B cell (primary cell): ENCODE measurements at regions not wholly inside any gene's neighbourhood (a gene's known extent, or its start where the extent isn't known, plus 50 kb on each side); places are given as distances from the start of the nearest gene placed in this dataset.

ENCODE experiments used
- ATAC-seq: fragments of 200-7000 bp; cut with Tn5 transposase; one replicate; pipeline ENCODE4 v1.10.0; 2021; ENCODE audit warnings: low read depth, mild to moderate bottlenecking, moderate number of reproducible peaks, moderate library complexity
- CTCF ChIA-PET: fragments of 350-600 bp; sonication (Branson Sonifier 250); formaldehyde crosslinking; loops from one replicate; lab custom pipeline; 2021; ENCODE audit warnings: antibody characterized with exemption, inconsistent platforms; lab: Charles Lee
- POLR2A ChIA-PET: fragments of 350-600 bp; sonication (Branson Sonifier 250); formaldehyde crosslinking; loops from one replicate; lab custom pipeline; 2021; ENCODE audit warnings: antibody characterized with exemption; lab: Charles Lee
- DNase-seq: peaks from one replicate; pipeline ENCODE4 v3.0.0; 2013
- H2AFZ ChIP-seq: 2 replicates; pipeline ENCODE4 v1.6.1; 2012; ENCODE audit warnings: mild to moderate bottlenecking, low read depth, low read length; ENCODE audit not compliant: insufficient read depth, poor library complexity, severe bottlenecking
- H3K27ac ChIP-seq, 2 donors: 1 replicate in 1 of 2; 2 replicates in 1 of 2; pipeline ENCODE4 v1.5.1; 2012 to 2013; ENCODE audit warnings: low read length in 2 of 2, mild to moderate bottlenecking in 2 of 2, moderate library complexity in 1 of 2
- H3K27me3 ChIP-seq, 4 experiments: fragments of 200-600 bp in 1 of 4; sonication (generic) in 1 of 4; replicated peaks in 1 of 4; 1 replicate in 2 of 4; 2 replicates in 2 of 4; pipeline versions ENCODE4 v1.6.1 to v1.7.0; 2013 to 2016; ENCODE audit warnings: low read length in 3 of 4, mild to moderate bottlenecking in 2 of 4, mixed read lengths in 1 of 4, moderate library complexity in 1 of 4; ENCODE audit not compliant: insufficient read depth in 4 of 4, control insufficient read depth in 3 of 4; ENCODE audit errors: control extremely low read depth in 1 of 4
- H3K36me3 ChIP-seq, 2 experiments: replicated peaks in 1 of 2; 1 replicate in 1 of 2; 2 replicates in 1 of 2; pipeline versions ENCODE4 v1.6.1 to v1.7.1; 2013; ENCODE audit warnings: low read length in 1 of 2; ENCODE audit not compliant: insufficient read depth in 2 of 2, control insufficient read depth in 1 of 2; ENCODE audit errors: control extremely low read depth in 1 of 2, extremely low read depth in 1 of 2
- H3K4me1 ChIP-seq, 2 donors: fragments of 200-600 bp in 1 of 2; sonication (generic) in 1 of 2; 1 replicate in 1 of 2; 2 replicates in 1 of 2; pipeline versions ENCODE4 v1.5.1 to v1.6.1; 2013 to 2017; ENCODE audit warnings: low read length in 2 of 2; ENCODE audit not compliant: control insufficient read depth in 2 of 2, insufficient read depth in 2 of 2
- H3K4me2 ChIP-seq: replicated peaks from 2 replicates; pipeline ENCODE3; 2012; ENCODE audit warnings: mild to moderate bottlenecking, low read depth, low read length; ENCODE audit not compliant: poor library complexity, severe bottlenecking
- H3K4me3 ChIP-seq, 5 experiments: fragments of 200-600 bp in 1 of 5; sonication (generic) in 1 of 5; 1 replicate in 3 of 5; 2 replicates in 2 of 5; pipeline versions ENCODE4 v1.5.1 to v1.7.0; 2011 to 2016; ENCODE audit warnings: low read length in 4 of 5, mild to moderate bottlenecking in 4 of 5, low read depth in 2 of 5, control low read depth in 1 of 5, moderate library complexity in 1 of 5; ENCODE audit not compliant: insufficient read depth in 1 of 5; ENCODE audit errors: control extremely low read depth in 1 of 5, extremely low read depth in 1 of 5
- H3K79me2 ChIP-seq: fragments of 200-600 bp; sonication (generic); one replicate; pipeline ENCODE4 v1.6.0; 2016; ENCODE audit warnings: low read length; ENCODE audit not compliant: control insufficient read depth, insufficient read depth
- H3K9ac ChIP-seq: fragments of 200-600 bp; sonication (generic); 2 replicates; pipeline ENCODE4 v1.6.1; 2017; ENCODE audit warnings: mild to moderate bottlenecking, low read length, moderate library complexity
- H3K9me3 ChIP-seq, 3 donors: one replicate each; pipeline versions ENCODE4 v1.6.1 to v1.7.1; 2013; ENCODE audit warnings: low read length in 2 of 3; ENCODE audit not compliant: control insufficient read depth in 2 of 3, insufficient read depth in 1 of 3; ENCODE audit errors: control extremely low read depth in 1 of 3
- H4K20me1 ChIP-seq: 2 replicates; pipeline ENCODE4 v1.6.0; 2012; ENCODE audit warnings: mild to moderate bottlenecking, low read length; ENCODE audit not compliant: insufficient read depth, control insufficient read depth, poor library complexity, severe bottlenecking
- H3K27ac Mint-ChIP-seq: one replicate; pipeline ENCODE4 v1.8.0; 2021; ENCODE audit warnings: mixed read lengths
- H3K27me3 Mint-ChIP-seq: one replicate; pipeline ENCODE4 v1.8.0; 2021; ENCODE audit warnings: mixed read lengths
- H3K4me1 Mint-ChIP-seq: one replicate; pipeline ENCODE4 v1.8.0; 2021; ENCODE audit warnings: mixed read lengths
- H3K4me3 Mint-ChIP-seq: one replicate; pipeline ENCODE4 v1.8.0; 2021; ENCODE audit warnings: mixed read lengths
- H3K9me3 Mint-ChIP-seq: one replicate; pipeline ENCODE4 v1.8.0; 2022; ENCODE audit warnings: mixed read lengths; ENCODE audit not compliant: insufficient read depth
- EZH2 ChIP-seq: IDR thresholded peaks from 2 replicates; pipeline ENCODE4 v1.6.1; 2012; ENCODE audit warnings: borderline replicate concordance, low read depth, mild to moderate bottlenecking, moderate library complexity, low read length; ENCODE audit not compliant: insufficient read depth, poor library complexity, severe bottlenecking
- WGBS: methylation state at CpG from one replicate; pipeline ENCODE4 v1.1.5; 2013; ENCODE audit warnings: missing lambda C conversion rate; ENCODE audit not compliant: insufficient coverage; 5-methylcytosine and 5-hydroxymethylcytosine counted together
- intact Hi-C: fragments of 100-400 bp; cut with micrococcal nuclease; formaldehyde crosslinking; loops from one replicate; pipeline ENCODE4 v1.10.0; 2022
- TF ChIP-seq, protein P1 (sequence below): fragments of 200-600 bp; IDR thresholded peaks from one replicate; pipeline ENCODE4 v1.8.0; 2022; ENCODE audit warnings: antibody characterized with exemption, mild to moderate bottlenecking

DNA sequence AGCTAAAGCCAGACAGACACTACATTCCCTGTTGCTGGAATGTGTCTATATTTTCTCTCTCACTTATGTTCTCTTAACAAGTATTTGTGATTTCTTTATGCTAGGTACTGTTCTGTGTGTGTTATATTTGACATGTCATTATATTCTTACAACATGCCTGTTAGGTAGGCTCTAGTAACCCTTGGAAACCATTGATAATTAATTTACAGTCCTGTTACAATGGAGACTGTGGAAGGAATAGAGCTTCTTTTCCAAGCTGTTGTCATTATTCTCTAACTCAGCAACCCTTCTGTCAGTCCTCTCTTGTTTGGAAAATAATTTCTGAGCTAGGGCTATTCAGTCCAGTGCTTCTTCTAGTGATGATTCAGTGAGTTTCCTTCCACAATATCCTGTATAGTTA lies 419.1 kb upstream of the BOD1L1 start:
- Histone ChIP-seq H3K27me3 (no peaks in the 10 kb centered on the region), H3K9ac (no peak overlapping the region), H3K9me3 (no peaks in the 10 kb centered on the region), H3K36me3 (no peaks in the 10 kb centered on the region), H2AFZ (no peak overlapping the region), H4K20me1 (no peaks in the 10 kb centered on the region), H3K4me3 (no peak overlapping the region), H3K27ac (no peak overlapping the region), H3K79me2 (no peaks in the 10 kb centered on the region), H3K4me1 (no peaks in the 10 kb centered on the region), H3K4me2 (no peak overlapping the region)
- TF ChIP-seq EZH2 = no peak
- TF ChIP-seq, protein P1, sequence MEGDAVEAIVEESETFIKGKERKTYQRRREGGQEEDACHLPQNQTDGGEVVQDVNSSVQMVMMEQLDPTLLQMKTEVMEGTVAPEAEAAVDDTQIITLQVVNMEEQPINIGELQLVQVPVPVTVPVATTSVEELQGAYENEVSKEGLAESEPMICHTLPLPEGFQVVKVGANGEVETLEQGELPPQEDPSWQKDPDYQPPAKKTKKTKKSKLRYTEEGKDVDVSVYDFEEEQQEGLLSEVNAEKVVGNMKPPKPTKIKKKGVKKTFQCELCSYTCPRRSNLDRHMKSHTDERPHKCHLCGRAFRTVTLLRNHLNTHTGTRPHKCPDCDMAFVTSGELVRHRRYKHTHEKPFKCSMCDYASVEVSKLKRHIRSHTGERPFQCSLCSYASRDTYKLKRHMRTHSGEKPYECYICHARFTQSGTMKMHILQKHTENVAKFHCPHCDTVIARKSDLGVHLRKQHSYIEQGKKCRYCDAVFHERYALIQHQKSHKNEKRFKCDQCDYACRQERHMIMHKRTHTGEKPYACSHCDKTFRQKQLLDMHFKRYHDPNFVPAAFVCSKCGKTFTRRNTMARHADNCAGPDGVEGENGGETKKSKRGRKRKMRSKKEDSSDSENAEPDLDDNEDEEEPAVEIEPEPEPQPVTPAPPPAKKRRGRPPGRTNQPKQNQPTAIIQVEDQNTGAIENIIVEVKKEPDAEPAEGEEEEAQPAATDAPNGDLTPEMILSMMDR = no peak
- Mint-ChIP-seq H3K9me3 (no peaks in the 10 kb centered on the region), H3K4me1 (no peaks in the 10 kb centered on the region), H3K27ac (no peak overlapping the region), H3K4me3 (no peak overlapping the region), H3K27me3 (peaks cover 5% of the 10 kb centered on the region)
- no peak for ATAC-seq
- intact Hi-C loops = no loop called here
- CTCF ChIA-PET = no interaction called here
- POLR2A ChIA-PET = no interaction called here
- no peak for DNase-seq

DNA sequence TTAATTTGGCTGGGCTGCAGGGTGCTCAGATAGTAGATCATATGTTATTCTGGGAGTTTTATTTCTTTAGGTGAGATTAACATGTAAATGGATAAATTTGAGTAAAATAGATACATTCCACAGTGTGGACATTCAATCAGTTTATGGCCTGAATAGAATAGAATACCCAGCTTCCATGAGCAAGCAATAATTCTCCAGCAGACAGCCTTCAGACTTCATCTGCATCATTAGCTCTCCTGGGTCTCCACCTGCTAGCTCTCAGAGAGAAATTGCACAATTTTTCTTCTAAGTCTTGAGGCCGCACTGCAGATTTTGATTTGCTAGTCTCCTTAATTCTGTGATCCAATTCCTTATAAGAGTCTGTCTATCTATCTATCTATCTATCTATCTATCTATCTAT lies 420.3 kb upstream of the BOD1L1 start:
- no peak overlapping the region for H3K4me3 ChIP-seq
- ChIA-PET CTCF (no interaction called here), POLR2A (no interaction called here)
- no peaks in the 10 kb centered on the region for H3K4me1 ChIP-seq
- no peaks in the 10 kb centered on the region for H3K27me3 ChIP-seq
- Mint-ChIP-seq H3K9me3 (no peaks in the 10 kb centered on the region), H3K27me3 (peaks cover 5% of the 10 kb centered on the region), H3K27ac (no peak overlapping the region), H3K4me3 (no peak overlapping the region), H3K4me1 (no peaks in the 10 kb centered on the region)
- no peak overlapping the region for H3K4me2 ChIP-seq
- ATAC-seq = no peak
- H3K79me2 ChIP-seq = no peaks in the 10 kb centered on the region
- no peak for DNase-seq
- no peaks in the 10 kb centered on the region for H3K36me3 ChIP-seq
- H3K9me3 ChIP-seq = no peaks in the 10 kb centered on the region
- no peaks in the 10 kb centered on the region for H4K20me1 ChIP-seq
- intact Hi-C loops = no loop called here
- TF ChIP-seq, protein P1 = no peak
- TF ChIP-seq EZH2 = no peak
- no peak overlapping the region for H3K9ac ChIP-seq
- no peak overlapping the region for H3K27ac ChIP-seq
- no CpG with 5 or more reads among the region's 1 CpG for WGBS
- H2AFZ ChIP-seq = no peak overlapping the region
